Cardiac muscle cell (in vitro differentiated cells and primary cell): ENCODE measurements at regions not wholly inside any gene's neighbourhood (a gene's known extent, or its start where the extent isn't known, plus 50 kb on each side); places are given as distances from the start of the nearest gene placed in this dataset.

Source experiments
- DNase-seq, 2 donors: peaks; one replicate each; pipeline versions ENCODE4 v3.0.0 to v3.0.0-alpha.2; 2010 to 2017; ENCODE audit warnings: low read depth in 1 of 2, low spot score in 1 of 2
- H3K27ac ChIP-seq: fragments of 200-600 bp; sonication (generic); 2 replicates; pipeline ENCODE4 v1.5.1; 2016
- H3K27me3 ChIP-seq: fragments of 200-600 bp; sonication (generic); 2 replicates; pipeline ENCODE4 v1.6.0; 2016; ENCODE audit warnings: control low read depth
- H3K36me3 ChIP-seq: fragments of 200-600 bp; sonication (generic); 2 replicates; pipeline ENCODE4 v1.5.1; 2016; ENCODE audit warnings: control low read depth
- H3K4me1 ChIP-seq: fragments of 200-600 bp; sonication (generic); 2 replicates; pipeline ENCODE4 v1.8.1; 2017; ENCODE audit warnings: low read depth, mild to moderate bottlenecking, mixed run types
- H3K4me3 ChIP-seq: fragments of 200-600 bp; sonication (generic); 2 replicates; pipeline ENCODE4 v1.5.1; 2016; ENCODE audit warnings: mild to moderate bottlenecking
- H3K9me3 ChIP-seq: fragments of 200-600 bp; sonication (generic); 2 replicates; pipeline ENCODE4 v1.5.1; 2017; ENCODE audit warnings: low read depth, mild to moderate bottlenecking, control low read depth
- TF ChIP-seq, protein P1 (sequence below): IDR thresholded peaks from 2 replicates; pipeline ENCODE4 v1.5.1; 2012; ENCODE audit warnings: low read depth, mild to moderate bottlenecking, low read length

DNA sequence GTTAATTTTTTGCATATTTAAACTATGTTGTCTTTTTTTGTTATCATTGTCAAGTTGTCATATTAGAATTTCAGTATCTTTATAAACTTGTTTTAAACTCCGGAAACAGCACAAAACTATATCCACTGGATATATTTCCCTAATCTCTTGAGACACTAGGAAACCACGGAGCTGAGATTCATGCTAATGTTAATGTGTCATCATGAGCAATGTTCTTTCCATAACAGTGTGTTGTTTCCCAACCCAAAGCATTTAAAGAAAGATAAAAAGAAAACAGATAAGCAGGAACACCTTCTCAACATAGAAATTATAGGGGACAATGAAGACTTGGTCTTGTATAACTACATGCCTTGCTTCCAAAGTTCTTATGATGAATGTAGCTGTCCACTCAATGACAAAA is 626.2 kb upstream of the TMPRSS15 start:
- no peak overlapping the region for H3K4me3 ChIP-seq
- H3K36me3 ChIP-seq, result no peaks in the 10 kb centered on the region
- DNase-seq, result no peak
- H3K9me3 ChIP-seq, result no peaks in the 10 kb centered on the region
- H3K27ac ChIP-seq, result no peak overlapping the region
- TF ChIP-seq, protein P1, sequence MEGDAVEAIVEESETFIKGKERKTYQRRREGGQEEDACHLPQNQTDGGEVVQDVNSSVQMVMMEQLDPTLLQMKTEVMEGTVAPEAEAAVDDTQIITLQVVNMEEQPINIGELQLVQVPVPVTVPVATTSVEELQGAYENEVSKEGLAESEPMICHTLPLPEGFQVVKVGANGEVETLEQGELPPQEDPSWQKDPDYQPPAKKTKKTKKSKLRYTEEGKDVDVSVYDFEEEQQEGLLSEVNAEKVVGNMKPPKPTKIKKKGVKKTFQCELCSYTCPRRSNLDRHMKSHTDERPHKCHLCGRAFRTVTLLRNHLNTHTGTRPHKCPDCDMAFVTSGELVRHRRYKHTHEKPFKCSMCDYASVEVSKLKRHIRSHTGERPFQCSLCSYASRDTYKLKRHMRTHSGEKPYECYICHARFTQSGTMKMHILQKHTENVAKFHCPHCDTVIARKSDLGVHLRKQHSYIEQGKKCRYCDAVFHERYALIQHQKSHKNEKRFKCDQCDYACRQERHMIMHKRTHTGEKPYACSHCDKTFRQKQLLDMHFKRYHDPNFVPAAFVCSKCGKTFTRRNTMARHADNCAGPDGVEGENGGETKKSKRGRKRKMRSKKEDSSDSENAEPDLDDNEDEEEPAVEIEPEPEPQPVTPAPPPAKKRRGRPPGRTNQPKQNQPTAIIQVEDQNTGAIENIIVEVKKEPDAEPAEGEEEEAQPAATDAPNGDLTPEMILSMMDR, result no peak
- H3K27me3 ChIP-seq, result no peaks in the 10 kb centered on the region
- no peaks in the 10 kb centered on the region for H3K4me1 ChIP-seq

DNA sequence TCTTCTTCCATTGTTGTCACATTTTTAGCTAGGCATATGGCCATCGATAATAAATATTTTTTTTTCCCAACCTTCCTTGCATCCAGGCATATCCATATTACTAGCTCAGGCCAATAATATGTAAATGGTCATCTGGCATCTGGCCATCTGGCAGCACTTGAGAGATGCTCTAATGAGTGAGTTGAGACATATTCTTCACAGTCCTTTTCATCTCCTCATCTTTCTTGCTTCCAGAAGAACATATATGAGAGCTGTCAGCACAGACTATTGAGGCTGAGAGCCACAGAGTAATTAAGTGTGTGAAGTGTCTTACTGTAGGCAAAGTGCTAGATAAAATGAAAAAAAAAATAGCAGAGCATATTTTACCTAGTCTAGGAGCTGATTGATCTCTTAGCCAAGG is 628.4 kb upstream of the TMPRSS15 start:
- no peaks in the 10 kb centered on the region for H3K9me3 ChIP-seq
- H3K27me3 ChIP-seq, result no peaks in the 10 kb centered on the region
- no peak overlapping the region for H3K4me3 ChIP-seq
- DNase-seq, result peak in 1 of 2 donors; percentile 20
- TF ChIP-seq, protein P1, result no peak
- no peak overlapping the region for H3K27ac ChIP-seq
- no peaks in the 10 kb centered on the region for H3K4me1 ChIP-seq
- no peaks in the 10 kb centered on the region for H3K36me3 ChIP-seq

GRCh38 chr21:19034041-19034440 is 630.5 kb upstream of the TMPRSS15 start:
- Histone ChIP-seq H3K4me1 (no peaks in the 10 kb centered on the region), H3K27me3 (no peaks in the 10 kb centered on the region), H3K4me3 (no peak overlapping the region), H3K9me3 (no peaks in the 10 kb centered on the region), H3K27ac (no peak overlapping the region), H3K36me3 (no peaks in the 10 kb centered on the region)
- TF ChIP-seq, protein P1, result no peak
- DNase-seq, result no peak

DNA sequence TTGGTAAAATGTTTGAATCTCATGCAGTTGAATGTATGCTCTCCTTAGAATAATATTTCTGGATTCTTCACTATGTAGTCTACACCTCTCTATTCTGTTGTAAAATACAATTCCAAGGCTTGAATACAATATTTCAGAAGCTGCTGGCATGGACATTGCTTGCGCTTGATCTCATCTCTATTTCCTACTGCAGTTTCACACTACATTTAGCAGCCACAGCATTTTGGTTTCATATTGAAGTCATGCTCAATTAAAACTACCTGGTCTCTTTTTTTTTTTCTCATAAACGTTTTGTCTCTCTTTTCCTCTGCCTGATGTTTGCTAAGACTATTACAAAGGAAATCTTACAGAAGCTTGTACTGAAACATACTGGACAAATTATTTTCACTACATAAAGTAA is 631.0 kb upstream of the TMPRSS15 start:
- H3K27me3 ChIP-seq, result no peaks in the 10 kb centered on the region
- DNase-seq, result no peak
- H3K36me3 ChIP-seq, result no peaks in the 10 kb centered on the region
- TF ChIP-seq, protein P1, result no peak
- no peak overlapping the region for H3K27ac ChIP-seq
- H3K4me1 ChIP-seq, result no peaks in the 10 kb centered on the region
- no peaks in the 10 kb centered on the region for H3K9me3 ChIP-seq
- H3K4me3 ChIP-seq, result no peak overlapping the region

- no peaks in the 10 kb centered on the region for H3K27me3 ChIP-seq
Observed at GRCh38 chr21:19045876-19046275, 642.3 kb upstream of the TMPRSS15 start.

More at GRCh38 chr21:19045876-19046275, 642.3 kb upstream of the TMPRSS15 start:
- no peak overlapping the region for H3K4me3 ChIP-seq
- TF ChIP-seq, protein P1, result no peak
- DNase-seq, result no peak
- H3K27ac ChIP-seq, result no peak overlapping the region
- no peaks in the 10 kb centered on the region for H3K9me3 ChIP-seq
- H3K36me3 ChIP-seq, result no peaks in the 10 kb centered on the region
- no peaks in the 10 kb centered on the region for H3K4me1 ChIP-seq
